SH-SY5Y (cell line): ENCODE measurements at regions not wholly inside any gene's neighbourhood (a gene's known extent, or its start where the extent isn't known, plus 50 kb on each side); places are given as distances from the start of the nearest gene placed in this dataset.

Experiments used
- GATA2 ChIP-seq: IDR thresholded peaks from 2 replicates; pipeline ENCODE4 v1.6.1; 2011; ENCODE audit warnings: mild to moderate bottlenecking, low read depth, low read length
- GATA3 ChIP-seq: IDR thresholded peaks from 2 replicates; pipeline ENCODE4 v1.6.1; 2011; ENCODE audit warnings: low read depth, mild to moderate bottlenecking, low read length, moderate library complexity

GRCh38 chr16:47866423-47866822 is 289.4 kb downstream of the ABCC12 start:
- no peak for TF ChIP-seq GATA2
- TF ChIP-seq GATA3: no peak
